OCI-LY1 (cell line): ENCODE measurements at regions not wholly inside any gene's neighbourhood (a gene's known extent, or its start where the extent isn't known, plus 50 kb on each side); places are given as distances from the start of the nearest gene placed in this dataset.

Experiments
- H2AFZ ChIP-seq: fragments of 200-600 bp; sonication (generic), shearing (Covaris generic); 2 replicates; pipeline ENCODE4 v1.6.0; 2014; ENCODE audit warnings: antibody characterized with exemption, mild to moderate bottlenecking, low read length
- H3F3A ChIP-seq: fragments of 200-600 bp; sonication (generic), shearing (Covaris generic); 2 replicates; pipeline ENCODE4 v1.6.0; 2014; ENCODE audit warnings: mild to moderate bottlenecking, antibody characterized with exemption, low read length, moderate library complexity; ENCODE audit not compliant: insufficient read depth
- H3K27ac ChIP-seq: fragments of 200-600 bp; sonication (generic); 2 replicates; pipeline ENCODE4 v1.5.1; 2014; ENCODE audit warnings: low read length, mixed run types, mild to moderate bottlenecking, low read depth; ENCODE audit not compliant: poor library complexity, severe bottlenecking
- H3K27me3 ChIP-seq: fragments of 200-600 bp; sonication (generic); 2 replicates; pipeline ENCODE4 v1.6.0; 2014; ENCODE audit warnings: antibody characterized with exemption, mild to moderate bottlenecking, low read length, moderate library complexity; ENCODE audit not compliant: insufficient read depth
- H3K36me3 ChIP-seq: fragments of 200-600 bp; sonication (generic); 2 replicates; pipeline ENCODE4 v1.6.1; 2014; ENCODE audit warnings: mild to moderate bottlenecking, antibody characterized with exemption, low read length, moderate library complexity, mixed read lengths; ENCODE audit not compliant: insufficient read depth
- H3K4me1 ChIP-seq: fragments of 200-600 bp; sonication (generic); 2 replicates; pipeline ENCODE4 v1.5.1; 2014; ENCODE audit warnings: mild to moderate bottlenecking, low read length, moderate library complexity; ENCODE audit not compliant: insufficient read depth, severe bottlenecking
- H3K4me2 ChIP-seq: fragments of 200-600 bp; sonication (generic), shearing (Covaris generic); 2 replicates; pipeline ENCODE4 v1.6.1; 2014; ENCODE audit warnings: low read length
- H3K4me3 ChIP-seq: fragments of 200-600 bp; sonication (generic); 2 replicates; pipeline ENCODE4 v1.5.1; 2014; ENCODE audit warnings: low read length, low read depth, mild to moderate bottlenecking, mixed read lengths; ENCODE audit not compliant: poor library complexity, severe bottlenecking
- H3K79me2 ChIP-seq: fragments of 200-600 bp; shearing (Covaris generic); 2 replicates; pipeline ENCODE4 v1.6.1; 2016; ENCODE audit warnings: mixed run types, low read length, mixed read lengths; ENCODE audit not compliant: insufficient read depth
- H3K9ac ChIP-seq: fragments of 200-600 bp; sonication (generic), shearing (Covaris generic); 2 replicates; pipeline ENCODE4 v1.6.1; 2014; ENCODE audit warnings: mild to moderate bottlenecking, low read length, mixed read lengths
- H3K9me2 ChIP-seq: fragments of 200-600 bp; sonication (generic), shearing (Covaris generic); 2 replicates; pipeline ENCODE4 v1.6.1; 2014; ENCODE audit warnings: low read depth, mild to moderate bottlenecking, low read length, mixed read lengths
- H3K9me3 ChIP-seq: fragments of 200-600 bp; shearing (Covaris generic); 2 replicates; pipeline ENCODE4 v1.6.1; 2014; ENCODE audit warnings: low read length, mixed read lengths
- H4K20me1 ChIP-seq: fragments of 200-600 bp; sonication (generic), shearing (Covaris generic); 2 replicates; pipeline ENCODE4 v1.6.0; 2016; ENCODE audit warnings: mild to moderate bottlenecking, low read length; ENCODE audit not compliant: insufficient read depth
- EZH2 ChIP-seq: fragments of 200-600 bp; sonication (generic), shearing (Covaris generic); IDR thresholded peaks from 2 replicates; pipeline ENCODE4 v1.8.0; 2017; ENCODE audit warnings: borderline replicate concordance, mixed run types, mild to moderate bottlenecking, antibody characterized with exemption, low read length, moderate library complexity, mixed read lengths
- TF ChIP-seq, protein P1 (sequence below): fragments of 200-600 bp; sonication (generic), shearing (Covaris generic); IDR thresholded peaks from 2 replicates; pipeline ENCODE4 v1.5.1; 2017; ENCODE audit warnings: mild to moderate bottlenecking, antibody characterized with exemption, low read length, moderate library complexity, mixed read lengths

DNA sequence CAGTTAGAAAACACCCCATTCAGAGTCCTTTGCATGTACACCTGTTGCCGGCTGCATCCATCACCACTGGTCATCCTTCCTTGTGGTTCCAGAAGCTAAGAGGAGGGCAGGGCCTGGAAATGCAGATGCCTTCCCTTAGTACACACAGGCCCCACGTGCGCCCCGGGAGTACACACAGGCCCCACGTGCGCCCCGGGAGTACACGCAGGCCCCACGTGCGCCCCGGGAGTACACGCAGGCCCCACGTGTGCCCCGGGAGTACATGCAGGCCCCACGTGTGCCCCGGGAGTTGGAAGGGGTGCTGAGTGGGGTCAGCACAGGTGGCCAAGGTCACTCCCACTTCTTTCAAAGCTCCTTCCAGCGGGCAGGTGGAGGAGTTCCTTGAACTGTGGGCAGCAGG, 1141.9 kb downstream of the BRD1 start:
- H3K9me2 ChIP-seq: no peaks in the 10 kb centered on the region
- no peaks in the 10 kb centered on the region for H4K20me1 ChIP-seq
- H3K4me2 ChIP-seq: no peak overlapping the region
- H3K27ac ChIP-seq: no peak overlapping the region
- H3K36me3 ChIP-seq: no peaks in the 10 kb centered on the region
- no peaks in the 10 kb centered on the region for H3K27me3 ChIP-seq
- no peaks in the 10 kb centered on the region for H3K4me1 ChIP-seq
- H3K9ac ChIP-seq: no peak overlapping the region
- TF ChIP-seq, protein P1, sequence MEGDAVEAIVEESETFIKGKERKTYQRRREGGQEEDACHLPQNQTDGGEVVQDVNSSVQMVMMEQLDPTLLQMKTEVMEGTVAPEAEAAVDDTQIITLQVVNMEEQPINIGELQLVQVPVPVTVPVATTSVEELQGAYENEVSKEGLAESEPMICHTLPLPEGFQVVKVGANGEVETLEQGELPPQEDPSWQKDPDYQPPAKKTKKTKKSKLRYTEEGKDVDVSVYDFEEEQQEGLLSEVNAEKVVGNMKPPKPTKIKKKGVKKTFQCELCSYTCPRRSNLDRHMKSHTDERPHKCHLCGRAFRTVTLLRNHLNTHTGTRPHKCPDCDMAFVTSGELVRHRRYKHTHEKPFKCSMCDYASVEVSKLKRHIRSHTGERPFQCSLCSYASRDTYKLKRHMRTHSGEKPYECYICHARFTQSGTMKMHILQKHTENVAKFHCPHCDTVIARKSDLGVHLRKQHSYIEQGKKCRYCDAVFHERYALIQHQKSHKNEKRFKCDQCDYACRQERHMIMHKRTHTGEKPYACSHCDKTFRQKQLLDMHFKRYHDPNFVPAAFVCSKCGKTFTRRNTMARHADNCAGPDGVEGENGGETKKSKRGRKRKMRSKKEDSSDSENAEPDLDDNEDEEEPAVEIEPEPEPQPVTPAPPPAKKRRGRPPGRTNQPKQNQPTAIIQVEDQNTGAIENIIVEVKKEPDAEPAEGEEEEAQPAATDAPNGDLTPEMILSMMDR: no peak
- TF ChIP-seq EZH2: no peak
- no peak overlapping the region for H3K4me3 ChIP-seq
- H3F3A ChIP-seq: no peaks in the 10 kb centered on the region
- H3K79me2 ChIP-seq: no peaks in the 10 kb centered on the region
- no peak overlapping the region for H2AFZ ChIP-seq
- no peaks in the 10 kb centered on the region for H3K9me3 ChIP-seq

- Histone ChIP-seq H2AFZ (no peak overlapping the region), H3K4me1 (no peaks in the 10 kb centered on the region), H3K4me2 (no peak overlapping the region), H3K9ac (no peak overlapping the region), H3F3A (no peaks in the 10 kb centered on the region), H3K27ac (no peak overlapping the region), H3K4me3 (no peak overlapping the region), H3K9me3 (no peaks in the 10 kb centered on the region), H4K20me1 (no peaks in the 10 kb centered on the region), H3K36me3 (no peaks in the 10 kb centered on the region), H3K79me2 (no peaks in the 10 kb centered on the region), H3K9me2 (no peaks in the 10 kb centered on the region), H3K27me3 (no peaks in the 10 kb centered on the region)
- no peak for TF ChIP-seq EZH2
- TF ChIP-seq, protein P1: no peak
These were observed 1144.0 kb downstream of the BRD1 start for GRCh38 chr22:48683640-48684039.

DNA sequence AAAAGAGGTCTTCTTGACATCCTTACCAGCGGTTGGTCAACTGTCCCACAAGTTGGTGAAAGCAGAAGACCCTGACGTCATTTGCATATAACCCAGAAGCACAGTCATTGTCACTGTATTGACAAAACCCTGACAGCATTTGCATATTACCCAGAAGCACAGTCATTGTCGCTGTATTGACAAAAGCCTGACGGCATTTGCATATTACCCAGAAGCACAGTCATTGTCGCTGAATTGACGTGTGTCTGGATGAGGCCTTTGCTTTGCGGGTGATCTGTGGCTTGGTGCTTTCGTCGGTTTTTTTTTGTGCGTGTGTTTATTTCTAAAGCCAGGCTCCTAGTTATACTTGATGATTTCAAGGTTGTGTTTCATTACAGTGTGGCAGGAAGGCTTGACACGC, 1145.2 kb downstream of the BRD1 start:
- Histone ChIP-seq H3K27me3 (no peaks in the 10 kb centered on the region), H4K20me1 (no peaks in the 10 kb centered on the region), H3F3A (no peaks in the 10 kb centered on the region), H3K4me3 (no peak overlapping the region), H3K79me2 (no peaks in the 10 kb centered on the region), H3K9me2 (no peaks in the 10 kb centered on the region), H3K9me3 (no peaks in the 10 kb centered on the region), H2AFZ (no peak overlapping the region), H3K4me2 (no peak overlapping the region), H3K27ac (no peak overlapping the region), H3K4me1 (no peaks in the 10 kb centered on the region), H3K36me3 (no peaks in the 10 kb centered on the region), H3K9ac (no peak overlapping the region)
- TF ChIP-seq, protein P1: no peak
- no peak for TF ChIP-seq EZH2
